ENCODE measurements at regions not wholly inside any gene's neighbourhood (a gene's known extent, or its start where the extent isn't known, plus 50 kb on each side); places are given as distances from the start of the nearest gene placed in this dataset.

- peak in 1 of 58 donors; percentile 32 for DNase-seq
Observed at GRCh38 chr11:128407962-128408361, 179.4 kb downstream of the ETS1 start.

GRCh38 chr11:128405714-128406662 is 181.4 kb downstream of the ETS1 start:
- DNase-seq = peak in 1 of 58 donors; percentile 14

GRCh38 chr11:128405112-128405511 is 182.2 kb downstream of the ETS1 start:
- DNase-seq = no peak

- no peak for DNase-seq
Observed at GRCh38 chr11:128404437-128404836, 182.9 kb downstream of the ETS1 start.

- no peak for DNase-seq
Observed at GRCh38 chr11:128400382-128401203, 186.8 kb downstream of the ETS1 start.

- no peak for DNase-seq
Observed at GRCh38 chr11:128399251-128400121, 187.9 kb downstream of the ETS1 start.

GRCh38 chr11:128398517-128399250 is 188.7 kb downstream of the ETS1 start:
- no peak for DNase-seq

GRCh38 chr11:128397362-128397761 is 190.0 kb downstream of the ETS1 start:
- DNase-seq = no peak

- no peak for DNase-seq
Observed at GRCh38 chr11:128394431-128395089, 192.8 kb downstream of the ETS1 start.

GRCh38 chr11:128392259-128392658 is 195.1 kb downstream of the ETS1 start:
- DNase-seq = no peak

GRCh38 chr11:128391811-128392210 is 195.5 kb downstream of the ETS1 start:
- DNase-seq = no peak

GRCh38 chr11:128390246-128390645 is 197.1 kb downstream of the ETS1 start:
- no peak for DNase-seq

GRCh38 chr11:128389461-128389976 is 197.8 kb downstream of the ETS1 start:
- no peak for DNase-seq

GRCh38 chr11:128388206-128388815 is 199.0 kb downstream of the ETS1 start:
- no peak for DNase-seq

- DNase-seq = no peak
Observed at GRCh38 chr11:128379587-128380580, 207.5 kb downstream of the ETS1 start.

GRCh38 chr11:128375961-128376360 is 211.4 kb downstream of the ETS1 start:
- DNase-seq = no peak

GRCh38 chr11:128374026-128374425 is 213.3 kb downstream of the ETS1 start:
- DNase-seq = no peak

- no peak for DNase-seq
Observed at GRCh38 chr11:128372977-128373376, 214.4 kb downstream of the ETS1 start.
